ENCODE measurements at regions not wholly inside any gene's neighbourhood (a gene's known extent, or its start where the extent isn't known, plus 50 kb on each side); places are given as distances from the start of the nearest gene placed in this dataset.

DNA sequence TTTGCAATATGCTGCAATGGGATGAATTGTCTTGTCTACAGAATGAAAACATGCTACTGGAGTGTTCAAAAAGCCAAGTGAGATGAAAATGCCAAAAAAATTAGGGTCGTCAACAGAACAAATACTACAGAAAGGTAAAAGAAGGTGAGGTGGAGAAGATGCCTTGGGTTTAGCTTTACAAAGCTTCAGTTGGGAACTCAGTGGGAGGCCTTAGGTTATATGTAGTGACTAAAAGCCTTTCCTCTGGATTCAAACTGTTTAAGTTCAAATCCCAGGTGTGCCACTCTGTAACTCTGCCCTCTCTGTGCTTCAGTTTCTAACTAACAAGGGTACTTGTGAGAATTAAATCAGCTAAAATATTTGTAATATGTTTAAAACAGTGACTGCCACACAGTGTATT lies 84.9 kb upstream of the PDE3A start:
- H3K9ac ChIP-seq (ENCODE audit: low read depth in 1 of 2, low read length in 2 of 2), result no peak overlapping the region
- no peaks in the 10 kb centered on the region for H3K4me1 ChIP-seq (ENCODE audit: control insufficient read depth in 4 of 4, insufficient read depth in 4 of 4, low read length in 3 of 4)
- H3K27ac ChIP-seq (ENCODE audit: low read depth in 1 of 2, low read length in 2 of 2), result no peak overlapping the region
- no peaks in the 10 kb centered on the region for H3K27me3 ChIP-seq (ENCODE audit: control insufficient read depth in 4 of 4, insufficient read depth in 4 of 4, low read length in 3 of 4)
- no peak for DNase-seq (ENCODE audit: low spot score)
- WGBS, result 81% methylated on average over 1 of the region's 1 CpG
- TF ChIP-seq, protein P1, sequence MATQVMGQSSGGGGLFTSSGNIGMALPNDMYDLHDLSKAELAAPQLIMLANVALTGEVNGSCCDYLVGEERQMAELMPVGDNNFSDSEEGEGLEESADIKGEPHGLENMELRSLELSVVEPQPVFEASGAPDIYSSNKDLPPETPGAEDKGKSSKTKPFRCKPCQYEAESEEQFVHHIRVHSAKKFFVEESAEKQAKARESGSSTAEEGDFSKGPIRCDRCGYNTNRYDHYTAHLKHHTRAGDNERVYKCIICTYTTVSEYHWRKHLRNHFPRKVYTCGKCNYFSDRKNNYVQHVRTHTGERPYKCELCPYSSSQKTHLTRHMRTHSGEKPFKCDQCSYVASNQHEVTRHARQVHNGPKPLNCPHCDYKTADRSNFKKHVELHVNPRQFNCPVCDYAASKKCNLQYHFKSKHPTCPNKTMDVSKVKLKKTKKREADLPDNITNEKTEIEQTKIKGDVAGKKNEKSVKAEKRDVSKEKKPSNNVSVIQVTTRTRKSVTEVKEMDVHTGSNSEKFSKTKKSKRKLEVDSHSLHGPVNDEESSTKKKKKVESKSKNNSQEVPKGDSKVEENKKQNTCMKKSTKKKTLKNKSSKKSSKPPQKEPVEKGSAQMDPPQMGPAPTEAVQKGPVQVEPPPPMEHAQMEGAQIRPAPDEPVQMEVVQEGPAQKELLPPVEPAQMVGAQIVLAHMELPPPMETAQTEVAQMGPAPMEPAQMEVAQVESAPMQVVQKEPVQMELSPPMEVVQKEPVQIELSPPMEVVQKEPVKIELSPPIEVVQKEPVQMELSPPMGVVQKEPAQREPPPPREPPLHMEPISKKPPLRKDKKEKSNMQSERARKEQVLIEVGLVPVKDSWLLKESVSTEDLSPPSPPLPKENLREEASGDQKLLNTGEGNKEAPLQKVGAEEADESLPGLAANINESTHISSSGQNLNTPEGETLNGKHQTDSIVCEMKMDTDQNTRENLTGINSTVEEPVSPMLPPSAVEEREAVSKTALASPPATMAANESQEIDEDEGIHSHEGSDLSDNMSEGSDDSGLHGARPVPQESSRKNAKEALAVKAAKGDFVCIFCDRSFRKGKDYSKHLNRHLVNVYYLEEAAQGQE (IDR thresholded peaks at IDR 0.05), result no peak
- TF ChIP-seq, protein P2, sequence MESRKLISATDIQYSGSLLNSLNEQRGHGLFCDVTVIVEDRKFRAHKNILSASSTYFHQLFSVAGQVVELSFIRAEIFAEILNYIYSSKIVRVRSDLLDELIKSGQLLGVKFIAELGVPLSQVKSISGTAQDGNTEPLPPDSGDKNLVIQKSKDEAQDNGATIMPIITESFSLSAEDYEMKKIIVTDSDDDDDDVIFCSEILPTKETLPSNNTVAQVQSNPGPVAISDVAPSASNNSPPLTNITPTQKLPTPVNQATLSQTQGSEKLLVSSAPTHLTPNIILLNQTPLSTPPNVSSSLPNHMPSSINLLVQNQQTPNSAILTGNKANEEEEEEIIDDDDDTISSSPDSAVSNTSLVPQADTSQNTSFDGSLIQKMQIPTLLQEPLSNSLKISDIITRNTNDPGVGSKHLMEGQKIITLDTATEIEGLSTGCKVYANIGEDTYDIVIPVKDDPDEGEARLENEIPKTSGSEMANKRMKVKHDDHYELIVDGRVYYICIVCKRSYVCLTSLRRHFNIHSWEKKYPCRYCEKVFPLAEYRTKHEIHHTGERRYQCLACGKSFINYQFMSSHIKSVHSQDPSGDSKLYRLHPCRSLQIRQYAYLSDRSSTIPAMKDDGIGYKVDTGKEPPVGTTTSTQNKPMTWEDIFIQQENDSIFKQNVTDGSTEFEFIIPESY (IDR thresholded peaks at IDR 0.05), result no peak
- TF ChIP-seq RAD21 (IDR thresholded peaks at IDR 0.05) (no peak), GABPA (IDR thresholded peaks at IDR 0.05 in 1 of 2, conservative IDR thresholded peaks at IDR 0.05 in 1 of 2) (no peak), HNF4G (IDR thresholded peaks at IDR 0.05) (no peak), SP1 (IDR thresholded peaks at IDR 0.05) (no peak), YY1 (IDR thresholded peaks at IDR 0.05) (no peak), FOXA2 (IDR thresholded peaks at IDR 0.05) (no peak)
- no peak overlapping the region for H3K4me3 ChIP-seq (ENCODE audit: low read depth in 1 of 3, low read length in 3 of 3)
- no peaks in the 10 kb centered on the region for H3K36me3 ChIP-seq (ENCODE audit: control insufficient read depth in 4 of 4, insufficient read depth in 3 of 4, low read depth in 1 of 4, low read length in 3 of 4)
- H3K9me3 ChIP-seq (ENCODE audit: control insufficient read depth in 4 of 4, low read length in 3 of 4), result peaks cover 0 to 3% (median 1%) of the 10 kb centered on the region in 4 donors

DNA sequence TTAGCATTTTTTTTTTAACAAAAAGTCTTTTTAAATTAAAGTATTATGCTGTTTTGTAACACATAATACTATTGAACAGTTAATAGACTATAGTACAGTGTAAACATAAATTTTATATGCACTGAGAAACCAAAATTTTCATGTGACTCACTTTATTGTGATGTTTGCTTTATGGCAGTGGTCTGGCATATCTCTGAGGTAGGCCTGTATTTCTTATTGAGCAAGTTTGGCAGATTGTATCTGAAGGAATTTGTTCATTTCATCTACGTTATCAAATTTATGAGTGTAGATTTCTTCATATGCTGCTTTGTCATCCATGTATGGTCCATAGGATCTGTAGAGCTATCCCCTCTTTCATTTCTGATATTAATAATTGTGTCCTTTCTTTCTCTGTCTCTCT lies 78.8 kb upstream of the PDE3A start:
- Histone ChIP-seq H3K27me3 (ENCODE audit: control insufficient read depth in 4 of 4, insufficient read depth in 4 of 4, low read length in 3 of 4) (no peaks in the 10 kb centered on the region), H3K27ac (ENCODE audit: low read depth in 1 of 2, low read length in 2 of 2) (no peak overlapping the region), H3K4me3 (ENCODE audit: low read depth in 1 of 3, low read length in 3 of 3) (no peak overlapping the region), H3K9me3 (ENCODE audit: control insufficient read depth in 4 of 4, low read length in 3 of 4) (peaks cover 0 to 3% (median 1%) of the 10 kb centered on the region in 4 donors), H3K4me1 (ENCODE audit: control insufficient read depth in 4 of 4, insufficient read depth in 4 of 4, low read length in 3 of 4) (no peaks in the 10 kb centered on the region), H3K9ac (ENCODE audit: low read depth in 1 of 2, low read length in 2 of 2) (no peak overlapping the region), H3K36me3 (ENCODE audit: control insufficient read depth in 4 of 4, insufficient read depth in 3 of 4, low read depth in 1 of 4, low read length in 3 of 4) (no peaks in the 10 kb centered on the region)
- TF ChIP-seq EGR1 (IDR thresholded peaks at IDR 0.05; ENCODE audit: low read depth in 2 of 2), result no peak
- no peak for TF ChIP-seq RAD21 (IDR thresholded peaks at IDR 0.05)
- TF ChIP-seq HNF4A (conservative IDR thresholded peaks at IDR 0.05), result no peak
- TF ChIP-seq YY1 (IDR thresholded peaks at IDR 0.05), result no peak
- TF ChIP-seq, protein P3, sequence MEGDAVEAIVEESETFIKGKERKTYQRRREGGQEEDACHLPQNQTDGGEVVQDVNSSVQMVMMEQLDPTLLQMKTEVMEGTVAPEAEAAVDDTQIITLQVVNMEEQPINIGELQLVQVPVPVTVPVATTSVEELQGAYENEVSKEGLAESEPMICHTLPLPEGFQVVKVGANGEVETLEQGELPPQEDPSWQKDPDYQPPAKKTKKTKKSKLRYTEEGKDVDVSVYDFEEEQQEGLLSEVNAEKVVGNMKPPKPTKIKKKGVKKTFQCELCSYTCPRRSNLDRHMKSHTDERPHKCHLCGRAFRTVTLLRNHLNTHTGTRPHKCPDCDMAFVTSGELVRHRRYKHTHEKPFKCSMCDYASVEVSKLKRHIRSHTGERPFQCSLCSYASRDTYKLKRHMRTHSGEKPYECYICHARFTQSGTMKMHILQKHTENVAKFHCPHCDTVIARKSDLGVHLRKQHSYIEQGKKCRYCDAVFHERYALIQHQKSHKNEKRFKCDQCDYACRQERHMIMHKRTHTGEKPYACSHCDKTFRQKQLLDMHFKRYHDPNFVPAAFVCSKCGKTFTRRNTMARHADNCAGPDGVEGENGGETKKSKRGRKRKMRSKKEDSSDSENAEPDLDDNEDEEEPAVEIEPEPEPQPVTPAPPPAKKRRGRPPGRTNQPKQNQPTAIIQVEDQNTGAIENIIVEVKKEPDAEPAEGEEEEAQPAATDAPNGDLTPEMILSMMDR (IDR thresholded peaks at IDR 0.05; ENCODE audit: low read depth, low read length, missing input control), result no peak
- no peak for TF ChIP-seq FOXA2 (IDR thresholded peaks at IDR 0.05)
- TF ChIP-seq HNF4G (IDR thresholded peaks at IDR 0.05), result no peak
- TF ChIP-seq, protein P4, sequence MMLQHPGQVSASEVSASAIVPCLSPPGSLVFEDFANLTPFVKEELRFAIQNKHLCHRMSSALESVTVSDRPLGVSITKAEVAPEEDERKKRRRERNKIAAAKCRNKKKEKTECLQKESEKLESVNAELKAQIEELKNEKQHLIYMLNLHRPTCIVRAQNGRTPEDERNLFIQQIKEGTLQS (IDR thresholded peaks at IDR 0.05), result no peak
- no peak for TF ChIP-seq FOXA1 (IDR thresholded peaks at IDR 0.05)
- TF ChIP-seq SP1 (IDR thresholded peaks at IDR 0.05), result no peak
- TF ChIP-seq, protein P1 (IDR thresholded peaks at IDR 0.05), result no peak
- no peak for DNase-seq (ENCODE audit: low spot score)
- 85% methylated on average over 1 of the region's 1 CpG for WGBS
